ENCODE measurements at regions not wholly inside any gene's neighbourhood (a gene's known extent, or its start where the extent isn't known, plus 50 kb on each side); places are given as distances from the start of the nearest gene placed in this dataset.

DNA sequence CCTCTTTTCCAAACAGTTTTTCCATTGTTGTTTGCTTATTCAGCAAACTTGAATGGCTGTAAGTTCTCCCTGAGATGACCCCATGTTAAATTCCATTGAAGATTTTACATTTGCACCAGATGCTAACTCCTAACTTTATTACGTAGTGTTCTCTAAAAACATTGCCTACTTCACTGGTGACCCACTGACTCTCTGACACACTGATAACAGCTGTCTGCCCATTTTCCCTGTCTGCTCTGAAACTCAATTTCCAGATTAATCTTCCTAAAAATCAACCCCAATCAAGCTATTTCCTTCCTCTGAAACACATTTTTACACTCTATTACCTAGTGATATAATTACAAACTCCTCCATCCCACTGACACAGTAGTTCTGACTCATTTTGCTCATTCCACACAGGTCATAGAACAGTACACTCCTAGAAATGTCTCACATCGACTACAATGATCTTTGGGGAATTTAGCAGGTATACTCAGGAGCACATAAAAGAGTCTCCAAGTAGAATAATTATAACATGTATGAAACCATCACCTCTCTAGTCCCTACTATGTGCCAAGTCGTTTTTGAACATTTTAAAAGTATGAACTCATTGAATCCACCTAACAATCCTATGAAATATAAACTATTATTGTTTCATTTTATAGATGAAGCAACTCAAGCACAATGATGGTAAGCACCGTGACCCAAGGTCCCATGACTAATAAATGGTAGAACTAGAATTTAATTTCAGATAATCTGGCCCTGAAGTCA, 210.9 kb downstream of the SLIT2 start:
- no peak for ATAC-seq
- no peaks in the 10 kb centered on the region for H3K27me3 ChIP-seq
- TF ChIP-seq, protein P1, sequence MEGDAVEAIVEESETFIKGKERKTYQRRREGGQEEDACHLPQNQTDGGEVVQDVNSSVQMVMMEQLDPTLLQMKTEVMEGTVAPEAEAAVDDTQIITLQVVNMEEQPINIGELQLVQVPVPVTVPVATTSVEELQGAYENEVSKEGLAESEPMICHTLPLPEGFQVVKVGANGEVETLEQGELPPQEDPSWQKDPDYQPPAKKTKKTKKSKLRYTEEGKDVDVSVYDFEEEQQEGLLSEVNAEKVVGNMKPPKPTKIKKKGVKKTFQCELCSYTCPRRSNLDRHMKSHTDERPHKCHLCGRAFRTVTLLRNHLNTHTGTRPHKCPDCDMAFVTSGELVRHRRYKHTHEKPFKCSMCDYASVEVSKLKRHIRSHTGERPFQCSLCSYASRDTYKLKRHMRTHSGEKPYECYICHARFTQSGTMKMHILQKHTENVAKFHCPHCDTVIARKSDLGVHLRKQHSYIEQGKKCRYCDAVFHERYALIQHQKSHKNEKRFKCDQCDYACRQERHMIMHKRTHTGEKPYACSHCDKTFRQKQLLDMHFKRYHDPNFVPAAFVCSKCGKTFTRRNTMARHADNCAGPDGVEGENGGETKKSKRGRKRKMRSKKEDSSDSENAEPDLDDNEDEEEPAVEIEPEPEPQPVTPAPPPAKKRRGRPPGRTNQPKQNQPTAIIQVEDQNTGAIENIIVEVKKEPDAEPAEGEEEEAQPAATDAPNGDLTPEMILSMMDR (IDR thresholded peaks at IDR 0.05): no peak
- H3K36me3 ChIP-seq: no peaks in the 10 kb centered on the region
- no peak overlapping the region for H3K27ac ChIP-seq
- no peak for DNase-seq
- WGBS, 2 donors: 69% methylated on average over 4 of the region's 4 CpGs
- no peak overlapping the region for H3K4me3 ChIP-seq
- no peaks in the 10 kb centered on the region for H3K4me1 ChIP-seq
- H3K9me3 ChIP-seq: no peaks in the 10 kb centered on the region
- intact Hi-C loops (cut with DNase I): no loop called here

GRCh38 chr4:20463176-20463430, 211.4 kb downstream of the SLIT2 start:
- Histone ChIP-seq H3K4me1 (no peaks in the 10 kb centered on the region), H3K36me3 (no peaks in the 10 kb centered on the region), H3K27ac (no peak overlapping the region), H3K4me3 (no peak overlapping the region), H3K9me3 (no peaks in the 10 kb centered on the region), H3K27me3 (no peaks in the 10 kb centered on the region)
- intact Hi-C loops (cut with DNase I): no loop called here
- ATAC-seq: no peak
- TF ChIP-seq, protein P1 (IDR thresholded peaks at IDR 0.05): no peak
- WGBS, 2 donors: 78 to 89% methylated on average over 2 of the region's 2 CpGs
- no peak for DNase-seq

GRCh38 chr4:20464381-20464780, 212.7 kb downstream of the SLIT2 start:
- Histone ChIP-seq H3K9me3 (no peaks in the 10 kb centered on the region), H3K4me3 (no peak overlapping the region), H3K27ac (no peak overlapping the region), H3K4me1 (no peaks in the 10 kb centered on the region), H3K27me3 (no peaks in the 10 kb centered on the region), H3K36me3 (no peaks in the 10 kb centered on the region)
- DNase-seq: no peak
- intact Hi-C loops (cut with DNase I): no loop called here
- ATAC-seq: no peak
- 78 to 87% methylated on average over 5 of the region's 5 CpGs for WGBS, 2 donors
- TF ChIP-seq, protein P1 (IDR thresholded peaks at IDR 0.05): no peak

GRCh38 chr4:20474119-20474518, 222.4 kb downstream of the SLIT2 start:
- Histone ChIP-seq H3K27me3 (no peaks in the 10 kb centered on the region), H3K4me1 (no peaks in the 10 kb centered on the region), H3K4me3 (no peak overlapping the region), H3K36me3 (no peaks in the 10 kb centered on the region), H3K9me3 (no peaks in the 10 kb centered on the region), H3K27ac (no peak overlapping the region)
- intact Hi-C loops (cut with DNase I): no loop called here
- DNase-seq (no peak), ATAC-seq (no peak)
- TF ChIP-seq, protein P1 (IDR thresholded peaks at IDR 0.05): no peak

Data from heart right ventricle (tissue), 16 donors.